ENCODE measurements at regions not wholly inside any gene's neighbourhood (a gene's known extent, or its start where the extent isn't known, plus 50 kb on each side); places are given as distances from the start of the nearest gene placed in this dataset.

- no peak for DNase-seq
These were observed 64.9 kb upstream of the TANK start for GRCh38 chr2:161095314-161095713.

GRCh38 chr2:161096336-161096735 lies 63.9 kb upstream of the TANK start:
- H3K36me3 ChIP-seq, result no peaks in the 10 kb centered on the region
- intact Hi-C loops (cut with DNase I), result no loop called here
- H3K4me1 ChIP-seq, result no peaks in the 10 kb centered on the region
- H3K9me3 ChIP-seq, result no peaks in the 10 kb centered on the region
- no peak for TF ChIP-seq CTCF (IDR thresholded peaks at IDR 0.05)
- H3K9ac ChIP-seq (ENCODE audit: low read depth in 2 of 2, low read length in 2 of 2), result no peak overlapping the region
- no peaks in the 10 kb centered on the region for H3K27me3 ChIP-seq
- no peak overlapping the region for H3K27ac ChIP-seq
- no peak overlapping the region for H3K4me3 ChIP-seq
- no peak for DNase-seq

More at GRCh38 chr2:161095314-161095713, 64.9 kb upstream of the TANK start:
- no peak for TF ChIP-seq CTCF (IDR thresholded peaks at IDR 0.05)
- H3K27me3 ChIP-seq, result no peaks in the 10 kb centered on the region
- no peaks in the 10 kb centered on the region for H3K4me1 ChIP-seq
- no peaks in the 10 kb centered on the region for H3K36me3 ChIP-seq
- no peaks in the 10 kb centered on the region for H3K9me3 ChIP-seq
- H3K9ac ChIP-seq (ENCODE audit: low read depth in 2 of 2, low read length in 2 of 2), result no peak overlapping the region
- no peak overlapping the region for H3K27ac ChIP-seq
- no peak overlapping the region for H3K4me3 ChIP-seq
- intact Hi-C loops (cut with DNase I), result no loop called here

- no peak for DNase-seq
- no peak overlapping the region for H3K4me3 ChIP-seq
- no peak overlapping the region for H3K9ac ChIP-seq (ENCODE audit: low read depth in 2 of 2, low read length in 2 of 2)
- TF ChIP-seq CTCF (IDR thresholded peaks at IDR 0.05), result no peak
- H3K36me3 ChIP-seq, result no peaks in the 10 kb centered on the region
- no peak overlapping the region for H3K27ac ChIP-seq
- intact Hi-C loops (cut with DNase I), result no loop called here
- H3K27me3 ChIP-seq, result no peaks in the 10 kb centered on the region
- no peaks in the 10 kb centered on the region for H3K9me3 ChIP-seq
- no peaks in the 10 kb centered on the region for H3K4me1 ChIP-seq
These were observed 63.1 kb upstream of the TANK start for GRCh38 chr2:161097157-161097556.

GRCh38 chr2:161100211-161100895 lies 59.9 kb upstream of the TANK start:
- DNase-seq, result no peak
- Histone ChIP-seq H3K9me3 (no peaks in the 10 kb centered on the region), H3K36me3 (no peaks in the 10 kb centered on the region), H3K4me1 (no peaks in the 10 kb centered on the region), H3K9ac (ENCODE audit: low read depth in 2 of 2, low read length in 2 of 2) (no peak overlapping the region), H3K27me3 (no peaks in the 10 kb centered on the region), H3K4me3 (no peak overlapping the region), H3K27ac (no peak overlapping the region)
- intact Hi-C loops (cut with DNase I), result no loop called here
- no peak for TF ChIP-seq CTCF (IDR thresholded peaks at IDR 0.05)

GRCh38 chr2:161101406-161101805 lies 58.8 kb upstream of the TANK start:
- no peaks in the 10 kb centered on the region for H3K4me1 ChIP-seq
- no peaks in the 10 kb centered on the region for H3K9me3 ChIP-seq
- H3K36me3 ChIP-seq, result no peaks in the 10 kb centered on the region
- intact Hi-C loops (cut with DNase I), result no loop called here
- no peak for TF ChIP-seq CTCF (IDR thresholded peaks at IDR 0.05)
- H3K4me3 ChIP-seq, result no peak overlapping the region
- H3K27ac ChIP-seq, result no peak overlapping the region
- H3K27me3 ChIP-seq, result no peaks in the 10 kb centered on the region
- DNase-seq, result no peak
- no peak overlapping the region for H3K9ac ChIP-seq (ENCODE audit: low read depth in 2 of 2, low read length in 2 of 2)
